Fibroblast of pulmonary artery (primary cell): ENCODE measurements at regions not wholly inside any gene's neighbourhood (a gene's known extent, or its start where the extent isn't known, plus 50 kb on each side); places are given as distances from the start of the nearest gene placed in this dataset.
A peak's percentile ranks its signal among the peaks of the same experiment; 100 is the strongest.

Source experiments
- DNase-seq: peaks from one replicate; pipeline ENCODE4 v3.0.0-alpha.2; 2010; ENCODE audit warnings: low read depth
- H3K4me3 ChIP-seq: replicated peaks from 2 replicates; pipeline ENCODE4 v1.5.1; 2011; ENCODE audit warnings: low read depth, mild to moderate bottlenecking, control low read depth, low read length, moderate library complexity
- TF ChIP-seq, protein P1 (sequence below): IDR thresholded peaks from 2 replicates; pipeline ENCODE4 v1.5.1; 2011; ENCODE audit warnings: mild to moderate bottlenecking, control low read depth, low read length, inconsistent platforms; ENCODE audit errors: missing control alignments

DNA sequence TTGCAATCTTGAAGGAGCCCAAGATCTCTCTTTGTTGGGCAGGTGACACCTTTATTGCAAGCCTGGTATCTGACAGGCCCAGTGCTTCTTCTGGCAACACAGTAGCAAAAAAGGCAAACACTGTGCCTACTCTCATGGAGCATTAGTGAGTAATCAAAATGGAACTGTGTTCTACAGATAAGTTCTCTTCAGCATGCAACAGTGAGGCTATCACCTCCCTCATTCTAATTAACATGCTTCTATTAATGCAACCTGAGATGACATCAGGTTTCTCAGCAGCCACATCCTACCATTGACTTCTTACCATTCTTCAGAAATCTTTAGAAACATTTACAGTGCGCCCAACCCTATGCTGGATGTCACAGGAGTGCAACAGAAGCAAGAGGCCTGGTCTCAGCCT is 77.9 kb upstream of the KCNMA1 start:
- TF ChIP-seq, protein P1, sequence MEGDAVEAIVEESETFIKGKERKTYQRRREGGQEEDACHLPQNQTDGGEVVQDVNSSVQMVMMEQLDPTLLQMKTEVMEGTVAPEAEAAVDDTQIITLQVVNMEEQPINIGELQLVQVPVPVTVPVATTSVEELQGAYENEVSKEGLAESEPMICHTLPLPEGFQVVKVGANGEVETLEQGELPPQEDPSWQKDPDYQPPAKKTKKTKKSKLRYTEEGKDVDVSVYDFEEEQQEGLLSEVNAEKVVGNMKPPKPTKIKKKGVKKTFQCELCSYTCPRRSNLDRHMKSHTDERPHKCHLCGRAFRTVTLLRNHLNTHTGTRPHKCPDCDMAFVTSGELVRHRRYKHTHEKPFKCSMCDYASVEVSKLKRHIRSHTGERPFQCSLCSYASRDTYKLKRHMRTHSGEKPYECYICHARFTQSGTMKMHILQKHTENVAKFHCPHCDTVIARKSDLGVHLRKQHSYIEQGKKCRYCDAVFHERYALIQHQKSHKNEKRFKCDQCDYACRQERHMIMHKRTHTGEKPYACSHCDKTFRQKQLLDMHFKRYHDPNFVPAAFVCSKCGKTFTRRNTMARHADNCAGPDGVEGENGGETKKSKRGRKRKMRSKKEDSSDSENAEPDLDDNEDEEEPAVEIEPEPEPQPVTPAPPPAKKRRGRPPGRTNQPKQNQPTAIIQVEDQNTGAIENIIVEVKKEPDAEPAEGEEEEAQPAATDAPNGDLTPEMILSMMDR = no peak
- DNase-seq = no peak
- H3K4me3 ChIP-seq = no peak overlapping the region

DNA sequence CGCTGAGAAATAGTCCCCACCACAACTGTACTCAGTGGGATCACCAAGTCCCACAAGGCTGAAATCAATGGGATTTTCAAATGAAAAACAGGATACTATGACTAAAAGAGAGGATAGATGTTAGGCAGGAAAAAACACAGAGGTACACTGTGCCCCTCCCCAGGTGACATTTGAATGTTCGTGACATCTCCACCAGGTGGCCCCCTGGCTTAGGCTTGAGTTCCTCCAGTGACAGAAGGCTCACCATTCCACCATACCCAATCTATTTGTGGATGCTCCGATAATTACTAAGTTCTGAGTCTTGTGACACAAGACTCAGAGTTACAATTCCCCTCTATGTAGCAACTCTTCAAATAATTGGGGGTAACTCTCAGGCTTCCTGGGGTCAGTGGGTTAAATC is 77.5 kb upstream of the KCNMA1 start:
- H3K4me3 ChIP-seq = no peak overlapping the region
- no peak for DNase-seq
- TF ChIP-seq, protein P1 = peak; percentile 7

DNA sequence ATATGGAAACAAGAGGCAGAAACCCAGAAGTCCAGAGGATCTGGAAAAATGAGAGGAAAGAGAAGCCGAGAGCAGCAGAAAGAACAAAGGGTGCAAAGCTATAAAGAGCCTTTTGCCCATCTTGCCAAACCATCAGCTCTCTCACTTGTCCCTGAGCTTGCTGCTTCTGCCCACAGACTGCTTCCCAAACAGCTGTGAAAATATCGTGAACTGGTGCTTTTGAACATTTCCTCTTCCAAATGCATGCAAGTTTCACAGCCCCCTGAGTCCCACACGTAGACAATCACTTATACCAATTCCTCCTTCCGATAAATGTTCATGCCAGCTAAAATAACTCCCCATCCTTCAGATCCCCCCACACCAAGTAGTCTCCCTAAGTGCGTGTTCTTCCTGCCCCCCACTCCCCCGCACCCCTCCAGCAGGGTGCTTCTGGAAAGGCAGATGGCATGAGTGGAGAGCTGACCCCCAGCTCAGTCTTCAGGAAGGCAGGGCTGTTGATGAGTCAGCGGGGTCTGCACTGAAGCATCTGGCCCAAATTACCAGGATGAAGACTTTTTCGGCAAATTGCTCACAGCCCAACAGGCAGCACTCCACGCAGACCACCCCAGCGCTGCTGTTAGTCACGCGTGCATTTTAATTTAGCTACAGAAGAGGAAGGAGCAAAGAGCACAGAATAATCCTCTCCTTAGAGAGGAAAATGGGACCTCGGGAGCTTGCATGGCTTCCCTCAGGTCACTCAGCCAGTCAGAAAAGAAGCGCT is 76.1 kb upstream of the KCNMA1 start:
- H3K4me3 ChIP-seq = no peak overlapping the region
- TF ChIP-seq, protein P1 = no peak
- no peak for DNase-seq

DNA sequence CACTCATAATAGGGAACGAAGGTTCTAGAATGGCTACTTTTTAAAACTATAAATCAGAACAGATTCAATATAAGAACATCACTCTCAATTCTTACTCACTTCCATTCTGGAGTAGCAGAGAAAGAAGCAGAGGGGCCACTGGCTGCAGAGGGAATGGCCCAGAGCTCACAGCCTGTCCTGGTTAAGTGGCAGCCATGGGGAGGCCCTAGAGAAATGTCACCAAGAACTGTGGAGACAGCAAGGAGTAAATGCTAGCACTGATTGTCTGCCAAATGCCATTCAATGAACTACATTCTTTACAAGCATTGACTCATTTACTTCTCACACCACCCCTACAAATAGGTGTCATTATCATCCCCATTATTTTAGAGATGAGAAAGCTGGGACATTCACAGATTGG is 74.6 kb upstream of the KCNMA1 start:
- H3K4me3 ChIP-seq = no peak overlapping the region
- no peak for DNase-seq
- TF ChIP-seq, protein P1 = no peak

DNA sequence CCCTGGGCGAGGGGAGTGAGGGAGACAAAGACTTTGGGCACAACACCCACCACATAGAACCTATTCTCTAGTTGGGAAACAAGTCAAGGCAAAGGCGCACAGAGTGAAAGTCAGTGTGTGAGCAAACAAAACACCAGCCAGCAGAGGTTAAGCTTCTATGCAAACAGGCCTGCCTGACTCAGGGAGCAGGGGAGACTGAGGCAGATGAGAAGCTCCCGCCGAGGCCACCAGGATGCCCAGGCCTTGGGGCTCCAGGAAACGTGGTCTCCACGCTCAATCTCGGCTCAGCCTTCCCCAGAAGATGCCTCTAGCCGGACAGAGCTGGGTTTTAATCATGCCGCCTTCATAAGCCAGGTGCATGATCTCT is 74.1 kb upstream of the KCNMA1 start:
- TF ChIP-seq, protein P1 = no peak
- no peak overlapping the region for H3K4me3 ChIP-seq
- no peak for DNase-seq

DNA sequence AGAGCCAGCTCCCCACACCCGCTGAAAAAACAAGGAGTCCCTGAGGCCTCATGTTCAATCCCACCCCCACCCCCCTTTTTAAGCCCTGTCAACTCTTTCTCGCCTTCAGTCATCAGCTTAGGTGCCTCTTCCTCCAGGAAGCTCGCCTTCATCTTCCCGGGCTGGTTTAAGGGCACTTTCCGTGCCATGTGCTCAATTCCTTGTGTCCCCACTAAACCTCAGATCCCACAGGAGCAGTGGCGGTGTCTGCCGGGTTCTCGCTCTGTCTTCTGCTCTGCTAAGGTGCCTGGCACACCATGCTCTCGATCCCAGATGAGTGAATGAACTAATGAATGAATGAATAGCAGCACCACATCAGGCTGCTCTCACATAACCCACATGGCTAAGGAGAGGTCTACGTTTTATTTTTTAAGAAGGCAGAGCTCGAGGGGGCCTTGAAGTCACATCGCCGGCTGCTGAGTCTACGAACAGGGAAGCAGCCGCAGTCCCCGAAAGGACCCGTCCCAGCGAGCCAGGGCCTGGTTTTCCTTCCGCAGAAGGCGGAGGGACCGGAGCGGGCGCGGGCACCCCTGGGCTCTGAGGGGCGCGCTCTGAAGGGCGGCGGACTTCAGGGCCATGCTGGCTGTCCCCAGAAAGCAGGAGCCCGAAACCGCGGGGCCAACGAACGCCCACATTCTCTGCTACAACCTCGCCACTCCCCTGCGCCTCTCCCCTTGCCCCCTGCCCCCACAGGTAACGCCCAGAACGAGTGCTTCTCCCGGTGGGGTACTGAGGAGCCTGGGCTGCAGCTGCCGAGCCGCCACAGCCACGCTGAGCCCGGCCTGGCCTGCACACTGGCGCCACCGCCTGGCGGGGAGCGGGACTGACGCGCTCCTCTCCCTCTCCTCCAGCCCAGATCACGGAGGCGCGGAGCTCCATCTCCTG is 73.4 kb upstream of the KCNMA1 start:
- DNase-seq = peak; percentile 60
- H3K4me3 ChIP-seq = peak overlapping the region; percentile 49
- TF ChIP-seq, protein P1 = peak; percentile 82
